GM12865 (cell line): ENCODE measurements at regions not wholly inside any gene's neighbourhood (a gene's known extent, or its start where the extent isn't known, plus 50 kb on each side); places are given as distances from the start of the nearest gene placed in this dataset.

Source experiments
- DNase-seq: peaks from one replicate; pipeline ENCODE4 v3.0.0; 2010; ENCODE audit warnings: low read depth
- H3K4me3 ChIP-seq: 2 replicates; pipeline ENCODE4 v1.5.1; 2011; ENCODE audit warnings: mild to moderate bottlenecking, low read depth, low read length, control low read depth
- CTCF ChIP-seq: IDR thresholded peaks from 2 replicates; pipeline ENCODE4 v1.5.1; 2011; ENCODE audit warnings: low read length, control low read depth, low read depth, inconsistent platforms; ENCODE audit not compliant: insufficient read depth; ENCODE audit errors: missing control alignments

- TF ChIP-seq CTCF = no peak
- no peak overlapping the region for H3K4me3 ChIP-seq
- DNase-seq = no peak
These were observed 56.6 kb upstream of the DRD2 start for GRCh38 chr11:113531575-113532451.

- DNase-seq = no peak
- TF ChIP-seq CTCF = no peak
- H3K4me3 ChIP-seq = no peak overlapping the region
These were observed 55.9 kb upstream of the DRD2 start for GRCh38 chr11:113531083-113531482.

GRCh38 chr11:113529606-113530005, 54.4 kb upstream of the DRD2 start:
- no peak overlapping the region for H3K4me3 ChIP-seq
- no peak for DNase-seq
- TF ChIP-seq CTCF = no peak

- no peak for DNase-seq
- no peak overlapping the region for H3K4me3 ChIP-seq
- no peak for TF ChIP-seq CTCF
These were observed 53.8 kb upstream of the DRD2 start for GRCh38 chr11:113528982-113529381.

- DNase-seq = no peak
- no peak overlapping the region for H3K4me3 ChIP-seq
- TF ChIP-seq CTCF = no peak
These were observed 51.3 kb upstream of the DRD2 start for GRCh38 chr11:113526521-113526920.
